LNCAP (cell line): ENCODE measurements at regions not wholly inside any gene's neighbourhood (a gene's known extent, or its start where the extent isn't known, plus 50 kb on each side); places are given as distances from the start of the nearest gene placed in this dataset.

ENCODE experiments used
- TF ChIP-seq, protein P1 (sequence below): fragments of 450-650 bp; IDR thresholded peaks from 2 replicates; pipeline ENCODE4 v1.5.1; 2017; ENCODE audit warnings: mild to moderate bottlenecking

DNA sequence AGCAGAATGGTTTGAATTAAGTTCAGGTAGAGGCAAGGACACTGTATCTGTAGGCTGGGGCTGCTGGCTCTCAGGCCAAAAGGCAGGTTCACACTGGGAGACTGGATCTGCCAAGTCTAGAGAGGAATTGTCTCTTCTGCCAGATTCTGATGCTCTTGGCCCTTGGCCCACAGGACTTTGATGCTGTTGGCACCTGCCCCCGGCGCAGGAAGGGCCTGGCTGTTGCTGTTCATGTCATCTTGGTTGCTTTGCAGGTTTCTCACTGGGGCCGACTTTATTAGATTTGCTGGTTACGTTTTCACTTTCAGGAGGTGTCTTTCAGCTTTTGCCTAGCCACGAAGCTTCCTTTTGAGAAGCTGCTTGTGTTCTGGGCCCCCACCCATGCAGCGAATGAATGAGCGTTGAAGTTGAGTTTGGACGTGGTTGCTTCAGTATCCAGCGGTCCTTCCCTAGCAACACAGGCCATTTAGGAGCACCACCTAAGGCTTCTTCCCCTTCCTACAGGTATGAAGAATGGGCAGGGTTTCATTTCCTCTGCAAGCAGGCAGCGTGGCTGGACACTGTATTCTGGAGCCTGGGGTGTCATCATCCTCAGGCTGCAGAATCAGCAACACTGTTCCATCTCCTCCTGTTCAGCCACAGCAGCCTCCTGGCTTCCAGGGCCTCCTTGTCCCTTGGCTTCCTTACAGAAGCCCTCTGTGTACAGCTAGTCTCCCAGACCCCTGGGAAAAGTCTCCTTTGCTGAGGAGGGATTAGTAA, 65.6 kb upstream of the PRR23C start:
- TF ChIP-seq, protein P1, sequence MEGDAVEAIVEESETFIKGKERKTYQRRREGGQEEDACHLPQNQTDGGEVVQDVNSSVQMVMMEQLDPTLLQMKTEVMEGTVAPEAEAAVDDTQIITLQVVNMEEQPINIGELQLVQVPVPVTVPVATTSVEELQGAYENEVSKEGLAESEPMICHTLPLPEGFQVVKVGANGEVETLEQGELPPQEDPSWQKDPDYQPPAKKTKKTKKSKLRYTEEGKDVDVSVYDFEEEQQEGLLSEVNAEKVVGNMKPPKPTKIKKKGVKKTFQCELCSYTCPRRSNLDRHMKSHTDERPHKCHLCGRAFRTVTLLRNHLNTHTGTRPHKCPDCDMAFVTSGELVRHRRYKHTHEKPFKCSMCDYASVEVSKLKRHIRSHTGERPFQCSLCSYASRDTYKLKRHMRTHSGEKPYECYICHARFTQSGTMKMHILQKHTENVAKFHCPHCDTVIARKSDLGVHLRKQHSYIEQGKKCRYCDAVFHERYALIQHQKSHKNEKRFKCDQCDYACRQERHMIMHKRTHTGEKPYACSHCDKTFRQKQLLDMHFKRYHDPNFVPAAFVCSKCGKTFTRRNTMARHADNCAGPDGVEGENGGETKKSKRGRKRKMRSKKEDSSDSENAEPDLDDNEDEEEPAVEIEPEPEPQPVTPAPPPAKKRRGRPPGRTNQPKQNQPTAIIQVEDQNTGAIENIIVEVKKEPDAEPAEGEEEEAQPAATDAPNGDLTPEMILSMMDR = no peak

DNA sequence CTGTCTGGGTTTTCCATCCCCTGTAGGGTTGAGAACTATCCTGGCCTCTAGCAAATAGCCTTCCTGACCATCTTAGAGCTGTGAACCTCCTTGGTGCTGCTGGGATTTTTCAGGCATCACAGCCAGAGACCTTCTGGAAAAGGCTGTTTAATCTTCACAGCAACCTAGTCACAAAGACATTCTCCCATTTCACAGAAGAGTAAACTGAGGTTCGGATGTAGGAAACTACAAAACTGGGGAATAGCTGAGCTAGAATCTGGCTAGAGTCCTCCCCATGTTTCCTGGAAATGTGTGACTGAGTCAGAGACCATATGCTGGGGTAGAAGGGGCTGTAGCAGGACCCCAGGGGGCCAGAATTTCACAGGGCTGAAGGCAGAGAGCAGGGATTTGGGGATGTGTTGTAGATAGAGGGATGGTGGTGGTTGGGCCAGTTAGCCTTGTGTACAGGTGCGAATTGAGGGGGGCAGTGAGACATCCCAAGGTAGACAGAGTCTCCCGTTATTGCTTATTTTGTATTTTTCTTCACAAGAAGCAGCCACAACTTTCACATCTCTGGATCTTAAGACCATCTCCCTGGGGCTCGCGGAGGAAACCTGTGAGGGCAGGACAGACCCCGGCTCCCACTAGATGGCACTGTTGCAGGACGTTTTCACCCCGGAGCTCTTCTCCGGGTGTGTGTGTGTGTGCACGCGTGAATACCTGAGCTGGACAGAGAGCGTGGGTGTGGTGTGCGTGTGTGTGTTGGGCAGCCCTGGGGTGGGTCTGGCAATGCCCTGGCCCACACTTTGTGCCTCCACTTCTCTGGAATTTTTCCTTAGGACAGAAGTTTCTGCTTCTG, 66.9 kb upstream of the PRR23C start:
- TF ChIP-seq, protein P1 = peak; percentile 88

DNA sequence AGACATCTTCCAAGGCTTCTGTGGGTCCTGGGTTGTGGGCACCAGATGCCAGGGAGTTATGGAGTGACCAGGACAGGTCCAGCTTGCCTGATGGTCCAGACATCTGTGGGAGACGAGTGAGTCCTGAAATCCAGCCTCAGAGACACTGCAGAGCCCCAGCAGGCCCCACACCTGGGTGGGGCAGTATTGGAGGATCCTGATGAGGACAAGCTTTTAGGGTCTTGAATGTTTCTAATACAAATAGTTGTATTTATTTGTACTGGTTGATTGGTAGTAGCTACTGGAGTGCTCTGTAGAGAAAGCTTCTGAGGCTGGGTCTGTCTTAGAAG, 67.5 kb upstream of the PRR23C start:
- TF ChIP-seq, protein P1 = no peak

DNA sequence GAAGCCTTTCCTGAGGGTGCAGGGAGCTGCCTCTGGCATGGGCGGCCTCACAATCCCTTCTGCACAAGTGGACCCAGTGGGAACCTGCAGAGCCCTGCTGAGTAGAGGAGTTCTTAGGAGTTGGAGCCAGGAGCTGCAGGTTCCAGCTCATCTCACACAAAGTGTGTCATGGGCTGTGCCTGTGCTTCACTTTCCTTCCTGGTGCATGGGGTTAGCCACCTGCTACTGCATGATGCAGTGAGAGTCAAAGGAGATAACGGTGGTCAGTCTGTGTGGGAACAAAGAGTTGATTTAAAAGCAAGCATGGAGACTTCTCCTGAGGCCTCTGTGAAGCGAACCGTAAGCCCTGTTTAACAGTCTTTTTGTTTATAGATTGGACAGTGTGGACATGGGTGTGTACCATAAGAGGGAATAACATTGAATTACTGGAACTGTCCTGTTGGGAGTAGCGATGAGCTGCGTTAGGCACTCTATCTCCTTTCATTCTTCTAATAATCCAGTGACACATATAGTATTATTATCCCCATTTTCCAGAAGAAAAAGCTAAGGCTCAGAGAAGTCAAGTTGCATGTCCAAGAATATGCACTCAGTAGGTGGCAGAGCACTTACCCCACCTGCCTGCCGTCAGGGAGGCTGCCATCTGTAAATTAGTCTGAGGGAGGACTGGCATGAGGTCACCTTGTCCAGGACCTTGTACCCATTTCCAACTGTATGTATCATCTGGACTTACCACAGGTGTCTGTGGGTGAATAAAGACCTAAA, 68.7 kb upstream of the PRR23C start:
- TF ChIP-seq, protein P1 = no peak; the same call in 1 of the 2 replicates

DNA sequence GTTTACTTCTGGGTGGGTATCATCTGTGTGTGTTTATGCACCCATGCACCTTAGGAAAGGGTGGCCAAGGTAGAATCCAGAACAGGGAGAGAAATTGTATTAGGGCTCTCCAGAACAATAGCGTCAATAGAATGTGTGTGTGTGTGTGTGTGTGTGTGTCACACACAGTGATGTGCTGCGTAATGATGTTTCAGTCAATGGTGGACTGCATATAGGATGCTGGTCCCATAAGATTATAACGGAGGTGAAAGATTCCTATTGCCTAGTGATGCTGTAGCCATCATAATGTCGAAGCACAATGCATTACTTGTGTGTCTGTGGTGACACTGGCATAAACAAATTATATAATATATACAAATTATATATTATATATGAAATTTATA, 69.3 kb upstream of the PRR23C start:
- TF ChIP-seq, protein P1 = no peak

DNA sequence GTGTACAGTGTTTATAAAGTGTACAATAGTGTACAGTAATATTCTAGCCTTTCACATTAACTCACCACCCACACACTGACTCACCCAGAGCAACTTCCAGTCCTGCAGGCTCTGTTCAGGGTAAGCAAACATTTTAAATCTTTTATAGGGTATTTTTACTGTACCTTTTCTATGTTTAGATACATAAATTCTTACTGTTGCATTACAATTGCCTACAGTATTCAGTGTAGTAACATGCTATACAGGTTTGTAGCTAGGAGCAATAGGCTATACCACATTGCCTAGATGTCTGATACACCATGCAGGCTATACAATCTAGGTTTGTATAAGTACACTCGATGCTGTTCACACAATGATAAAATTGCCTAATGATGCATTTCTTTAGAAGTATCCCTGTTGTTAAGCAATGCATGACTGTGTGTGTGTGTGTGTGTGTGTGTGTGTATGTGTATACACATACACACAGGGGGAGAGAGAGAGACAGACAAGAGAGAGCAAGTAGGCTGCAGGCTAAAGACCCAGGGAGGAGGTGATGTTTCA, 72.5 kb upstream of the PRR23C start:
- TF ChIP-seq, protein P1 = no peak
